GM18520 (cell line): ENCODE measurements at regions not wholly inside any gene's neighbourhood (a gene's known extent, or its start where the extent isn't known, plus 50 kb on each side); places are given as distances from the start of the nearest gene placed in this dataset.
"Not testable (repeated sequence)": the region's sequence is repeated elsewhere in the genome, so short reads cannot be mapped to it uniquely, and the experiment has no call there.

ENCODE experiments used
- ATAC-seq: cut with Tn5 transposase; IDR thresholded peaks from one replicate; pipeline ENCODE4 v1.9.1; 2021; ENCODE audit not compliant: unreplicated experiment

GRCh38 chr11:97732011-97732632 is 1288.6 kb upstream of the CNTN5 start:
- no peak for ATAC-seq

GRCh38 chr11:97738751-97739150 is 1282.0 kb upstream of the CNTN5 start:
- no peak for ATAC-seq

DNA sequence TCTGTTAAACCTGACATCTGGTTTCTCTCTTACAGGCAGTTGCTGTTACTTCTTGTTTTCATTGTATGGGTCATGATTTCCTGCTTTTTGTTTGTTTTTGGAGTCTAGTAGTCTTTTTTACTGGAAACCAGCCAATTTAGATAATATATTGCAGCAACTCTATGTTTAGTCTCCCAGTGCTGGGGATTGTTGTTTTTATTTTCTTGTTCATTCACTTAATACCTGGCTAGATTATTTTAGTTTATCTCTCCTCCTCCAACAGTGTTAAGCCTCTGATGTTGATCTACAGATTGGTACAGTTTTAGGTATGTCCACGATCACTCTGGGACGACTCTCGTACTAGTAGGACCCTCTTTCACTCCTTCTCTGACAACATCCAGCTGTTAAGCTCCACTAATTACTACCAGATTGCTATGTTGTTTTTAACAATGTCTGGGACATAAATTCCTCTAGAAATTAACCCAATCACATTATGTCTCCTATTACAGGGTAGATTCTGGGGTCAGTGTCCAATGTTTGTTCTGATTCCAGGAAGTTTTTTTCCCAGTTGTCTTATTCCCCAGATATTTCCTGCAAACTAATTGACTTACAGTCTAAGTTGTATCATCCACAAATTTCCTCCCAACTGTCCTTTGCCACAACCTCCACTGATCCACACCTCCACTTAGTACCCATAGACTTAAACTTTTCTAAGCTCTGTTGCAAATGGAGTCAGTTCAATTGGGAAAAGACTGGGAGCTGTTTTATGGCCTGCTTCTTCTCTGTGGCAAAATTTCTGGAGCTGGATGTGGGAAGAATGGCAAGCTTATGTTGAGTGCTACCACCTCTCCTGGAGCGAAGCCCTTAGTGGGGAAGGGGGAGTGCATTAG is 1280.6 kb upstream of the CNTN5 start:
- no peak for ATAC-seq

- no peak for ATAC-seq
Measured at GRCh38 chr11:97740801-97741151, 1280.0 kb upstream of the CNTN5 start.

DNA sequence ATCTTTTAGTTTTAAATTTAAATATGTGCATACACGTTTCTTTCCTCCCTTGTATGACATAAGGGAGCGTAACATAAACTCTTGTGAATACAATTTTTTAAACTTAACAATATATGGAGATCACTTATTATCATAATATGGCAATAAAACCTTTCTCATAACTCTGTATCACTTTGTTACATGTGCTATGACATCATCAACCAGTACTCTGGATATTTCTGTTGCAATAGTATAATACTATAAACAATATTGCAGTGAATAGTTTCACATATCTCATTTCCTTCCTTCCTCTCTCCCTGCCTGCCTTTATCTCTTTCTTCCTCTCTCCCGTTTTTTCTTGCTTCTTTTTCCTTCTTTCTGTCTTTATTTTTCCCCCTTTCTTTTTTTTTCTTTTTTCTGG is 1278.0 kb upstream of the CNTN5 start:
- no peak for ATAC-seq

DNA sequence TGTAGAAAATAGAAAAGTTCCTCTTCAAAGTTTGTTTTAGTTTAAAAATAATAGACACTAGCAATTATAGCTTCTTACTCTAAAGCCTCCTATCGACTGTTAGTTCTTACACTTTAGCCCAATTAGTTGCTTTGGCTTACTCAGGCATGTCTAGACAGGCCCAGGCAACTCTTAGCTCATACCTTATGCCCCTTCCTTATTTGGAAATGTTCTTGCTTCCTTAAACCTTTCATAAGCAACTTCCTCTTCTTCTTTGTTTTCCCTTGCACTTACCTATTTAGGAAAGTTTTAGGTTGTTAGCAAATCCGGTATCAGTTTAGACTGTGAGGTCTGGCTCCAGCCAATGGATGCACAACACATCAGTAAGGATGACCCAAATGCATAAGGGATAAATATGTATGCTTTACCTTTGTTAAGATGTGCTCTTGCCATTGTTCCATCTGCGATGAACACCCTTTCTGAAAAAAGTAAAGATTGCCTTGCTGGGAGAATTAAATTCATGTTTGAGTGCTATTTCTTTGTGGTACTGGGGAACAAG is 1277.5 kb upstream of the CNTN5 start:
- no peak for ATAC-seq

- ATAC-seq = no peak
Measured at GRCh38 chr11:97745515-97746050, 1275.2 kb upstream of the CNTN5 start.

DNA sequence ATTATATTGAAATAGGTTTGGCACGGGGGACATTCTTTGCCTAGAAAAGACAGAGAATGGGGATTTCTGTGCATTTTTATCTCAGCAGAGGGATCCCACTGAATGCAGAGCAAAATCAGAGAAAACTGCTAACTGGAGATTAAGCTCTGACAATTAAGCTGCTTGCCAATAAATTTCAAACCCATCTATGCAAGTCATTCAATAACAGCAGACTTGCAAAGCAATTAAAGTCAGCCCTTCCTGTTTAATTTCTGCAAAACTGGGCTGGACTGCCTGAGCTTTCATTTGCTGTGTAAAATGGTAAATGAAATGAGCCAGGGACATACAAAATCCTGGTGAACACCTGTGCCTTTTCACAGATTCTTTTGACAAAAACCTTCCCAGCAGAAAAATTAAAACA is 1273.9 kb upstream of the CNTN5 start:
- no peak for ATAC-seq

GRCh38 chr11:97751405-97751804 is 1269.3 kb upstream of the CNTN5 start:
- no peak for ATAC-seq

DNA sequence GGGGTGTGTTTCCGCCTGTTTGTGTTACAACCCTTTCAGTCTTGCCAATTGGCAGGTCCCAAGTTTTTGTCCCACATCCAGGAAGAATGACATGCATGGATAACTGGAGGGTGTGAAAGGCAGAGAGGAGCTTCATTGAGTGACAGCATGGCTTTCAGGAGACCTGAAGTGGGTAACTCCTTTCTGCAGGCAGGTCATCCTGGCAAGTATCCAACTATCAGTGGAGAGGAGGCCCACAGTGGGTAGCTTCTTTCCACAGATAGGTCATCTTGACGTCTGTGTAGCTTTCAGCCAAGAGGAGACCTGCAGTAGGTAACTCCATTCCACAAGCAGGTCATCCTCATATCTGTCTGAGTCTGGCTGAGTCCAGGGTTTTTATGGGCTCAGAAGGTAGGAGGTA is 1268.8 kb upstream of the CNTN5 start:
- no peak for ATAC-seq

- no peak for ATAC-seq
Measured at GRCh38 chr11:97754976-97755375, 1265.8 kb upstream of the CNTN5 start.

GRCh38 chr11:97756571-97757335 is 1264.0 kb upstream of the CNTN5 start:
- ATAC-seq = no peak

GRCh38 chr11:97761175-97761574 is 1259.6 kb upstream of the CNTN5 start:
- ATAC-seq = no peak

DNA sequence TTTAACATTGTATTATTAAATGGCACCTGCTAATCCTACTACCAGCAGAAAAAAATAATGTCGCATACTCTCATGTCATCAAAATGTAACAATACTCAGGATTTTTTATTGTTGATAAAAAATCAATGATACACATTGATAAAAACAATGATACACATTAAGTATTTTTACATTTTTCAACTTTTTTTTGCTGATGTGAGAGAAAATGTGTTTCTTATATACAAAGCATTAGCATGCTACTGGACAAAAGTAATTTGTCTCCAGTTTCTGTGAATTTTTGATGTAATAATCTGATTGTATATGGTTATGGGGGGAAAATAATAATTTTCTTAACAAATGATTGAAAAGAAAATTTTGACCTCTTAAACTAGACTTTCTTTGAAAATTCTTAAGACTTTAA is 1256.6 kb upstream of the CNTN5 start:
- ATAC-seq = no peak

GRCh38 chr11:97764605-97765004 is 1256.1 kb upstream of the CNTN5 start:
- no peak for ATAC-seq

GRCh38 chr11:97770570-97770969 is 1250.2 kb upstream of the CNTN5 start:
- ATAC-seq = no peak

DNA sequence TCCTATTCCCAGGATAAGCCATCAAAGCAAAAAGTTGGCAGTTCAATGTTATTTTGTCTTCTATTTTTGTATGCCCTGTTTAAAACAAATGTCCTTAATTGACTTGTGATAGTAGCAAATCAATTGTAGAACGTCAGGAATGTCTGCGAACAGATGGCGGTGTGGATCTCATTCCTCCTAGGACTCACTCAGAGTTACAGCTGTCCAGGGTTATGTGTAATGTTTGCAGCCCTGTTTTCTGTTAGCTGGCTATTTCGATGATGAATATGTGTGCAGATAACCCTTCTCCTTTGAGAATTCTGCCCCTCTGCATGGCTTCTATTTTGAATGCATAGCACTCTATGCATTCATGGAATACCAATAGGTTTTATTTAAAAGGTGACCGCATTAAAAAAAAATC is 1248.0 kb upstream of the CNTN5 start:
- ATAC-seq = no peak

GRCh38 chr11:97784388-97784787 is 1236.4 kb upstream of the CNTN5 start:
- ATAC-seq = not testable (repeated sequence)

DNA sequence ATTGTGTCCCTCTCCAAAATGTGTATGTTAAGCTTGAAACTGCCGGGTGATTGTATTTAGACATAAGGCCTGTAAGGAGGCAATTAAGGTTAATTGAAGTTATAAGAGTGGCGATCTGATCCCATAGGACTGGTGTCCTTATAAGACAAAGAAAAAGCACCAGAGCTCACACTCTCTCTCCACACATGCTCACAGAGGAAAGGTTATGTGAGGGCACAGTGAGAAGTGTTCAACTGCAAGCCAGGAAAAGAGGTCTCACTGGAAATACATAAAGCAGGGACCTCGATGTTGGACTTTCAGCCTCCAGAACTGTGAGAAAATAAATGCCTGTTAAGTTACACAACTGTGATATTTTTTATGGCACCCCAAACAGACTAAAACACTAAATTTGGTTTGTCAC is 1233.8 kb upstream of the CNTN5 start:
- no peak for ATAC-seq

GRCh38 chr11:97794876-97795275 is 1225.9 kb upstream of the CNTN5 start:
- ATAC-seq = no peak

GRCh38 chr11:97800891-97801290 is 1219.9 kb upstream of the CNTN5 start:
- no peak for ATAC-seq
